GM12878 (cell line): ENCODE measurements at regions not wholly inside any gene's neighbourhood (a gene's known extent, or its start where the extent isn't known, plus 50 kb on each side); places are given as distances from the start of the nearest gene placed in this dataset.

Source experiments
- ATAC-seq: fragments of 200-7000 bp; cut with Tn5 transposase; 3 replicates; pipeline ENCODE4 v1.9.1; 2020; ENCODE audit warnings: mild to moderate bottlenecking, moderate library complexity
- BruUV-seq: library from RNA; stranded (reverse); fragments of 400-500 nt; replicated peaks from 2 replicates; lab custom pipeline; 2021; lab: Mats Ljungman, UMichigan
- CTCF ChIA-PET: fragments of 300-600 bp; sonication (Branson Sonifier 250); formaldehyde crosslinking; extraction: SDS; loops from one replicate; lab custom pipeline; 2021; ENCODE audit warnings: inconsistent platforms; lab: Yijun Ruan, JAX
- POLR2A ChIA-PET: fragments of 350-600 bp; formaldehyde crosslinking; extraction: SDS; loops from one replicate; lab custom pipeline; 2021; ENCODE audit warnings: inconsistent platforms; lab: Charles Lee
- RAD21 ChIA-PET: fragments of 300-600 bp; sonication (Branson Sonifier 250); formaldehyde crosslinking; loops from one replicate; lab custom pipeline; 2023; ENCODE audit warnings: antibody characterized with exemption; ENCODE audit not compliant: unreplicated experiment; lab: Charles Lee
- SMC1A ChIA-PET: fragments of 300-600 bp; sonication (Branson Sonifier 250); formaldehyde crosslinking; loops from one replicate; lab custom pipeline; 2023; ENCODE audit not compliant: unreplicated experiment, uncharacterized antibody; lab: Charles Lee
- DNase-seq: peaks from one replicate; pipeline ENCODE4 v3.0.0-alpha.2; 2011; ENCODE audit warnings: low read depth, low spot score
- FAIRE-seq: peaks from 3 replicates; lab custom pipeline; 2011; peaks lifted over from hg19 to GRCh38; lab: Jason Lieb, UNC
- H2AFZ ChIP-seq: 2 replicates; pipeline ENCODE4 v1.6.0; 2011; ENCODE audit warnings: low read depth, low read length, control low read depth; ENCODE audit not compliant: control insufficient read depth
- H3K27ac ChIP-seq: 2 replicates; pipeline ENCODE4 v1.5.1; 2011; ENCODE audit warnings: control low read depth; ENCODE audit not compliant: control insufficient read depth, insufficient read depth
- H3K27me3 ChIP-seq, 2 experiments: replicated peaks in 1 of 2; 2 replicates each; pipeline versions ENCODE4 v1.6.0 to v1.6.1; 2011; ENCODE audit warnings: low read length in 1 of 2; ENCODE audit not compliant: control insufficient read depth in 2 of 2, insufficient read depth in 2 of 2
- H3K36me3 ChIP-seq, 2 experiments: 2 replicates each; pipeline ENCODE4 v1.5.1; 2011; ENCODE audit warnings: low read length in 1 of 2; ENCODE audit not compliant: control insufficient read depth in 2 of 2, insufficient read depth in 2 of 2
- H3K4me1 ChIP-seq: 2 replicates; pipeline ENCODE4 v1.6.1; 2011; ENCODE audit warnings: mild to moderate bottlenecking, low read length, moderate library complexity, mixed read lengths; ENCODE audit not compliant: control insufficient read depth, insufficient read depth
- H3K4me2 ChIP-seq: 2 replicates; pipeline ENCODE4 v1.6.0; 2011; ENCODE audit warnings: control low read depth; ENCODE audit not compliant: control insufficient read depth, insufficient read depth
- H3K4me3 ChIP-seq: fragments of 200-600 bp; sonication (generic); 2 replicates; pipeline ENCODE4 v1.5.1; 2016
- H3K79me2 ChIP-seq: 2 replicates; pipeline ENCODE4 v1.6.0; 2011; ENCODE audit warnings: low read length; ENCODE audit not compliant: control insufficient read depth, insufficient read depth
- H3K9ac ChIP-seq: 2 replicates; pipeline ENCODE4 v1.8.0; 2011; ENCODE audit warnings: low read length, control low read depth, mixed read lengths; ENCODE audit not compliant: control insufficient read depth, insufficient read depth
- H3K9me3 ChIP-seq: replicated peaks from 3 replicates; pipeline ENCODE4 v1.5.1; 2011; ENCODE audit warnings: mild to moderate bottlenecking, low read length; ENCODE audit not compliant: control insufficient read depth, insufficient read depth
- H4K20me1 ChIP-seq: 2 replicates; pipeline ENCODE4 v1.6.0; 2011; ENCODE audit not compliant: control insufficient read depth, insufficient read depth
- CEBPB ChIP-seq, 2 experiments: fragments of 150-350 bp in 1 of 2; IDR thresholded peaks; 2 replicates each; pipeline ENCODE4 v1.6.1; 2012 to 2014; ENCODE audit warnings: low read depth in 2 of 2, low read length in 2 of 2, borderline replicate concordance in 1 of 2, inconsistent platforms in 1 of 2
- NBN ChIP-seq: fragments of 450-650 bp; IDR thresholded peaks from 2 replicates; pipeline ENCODE4 v1.6.1; 2016
- NFIC ChIP-seq: IDR thresholded peaks from 2 replicates; pipeline ENCODE4 v1.6.1; 2012; ENCODE audit warnings: low read depth, mild to moderate bottlenecking, inconsistent platforms, low read length, moderate library complexity
- SREBF1 ChIP-seq: IDR thresholded peaks from 2 replicates; pipeline ENCODE4 v1.6.1; 2012; ENCODE audit warnings: mild to moderate bottlenecking, low read length
- SRF ChIP-seq, 2 experiments: IDR thresholded peaks; 2 replicates each; pipeline ENCODE4 v1.6.1; 2011; ENCODE audit warnings: low read depth in 2 of 2, low read length in 2 of 2, mild to moderate bottlenecking in 1 of 2, moderate library complexity in 1 of 2
- TCF7 ChIP-seq: IDR thresholded peaks from 2 replicates; pipeline ENCODE4 v1.6.1; 2014; ENCODE audit warnings: antibody characterized with exemption, borderline replicate concordance
- ZNF217 ChIP-seq: fragments of 450-650 bp; IDR thresholded peaks from 2 replicates; pipeline ENCODE4 v1.6.1; 2017; ENCODE audit warnings: antibody characterized with exemption, mild to moderate bottlenecking
- WGBS: methylation state at CpG from one replicate; pipeline ENCODE4 v1.1.6; 2016; ENCODE audit warnings: low lambda C conversion rate; ENCODE audit not compliant: insufficient replicate concordance, insufficient coverage; ENCODE audit errors: missing lambda C conversion rate; 5-methylcytosine and 5-hydroxymethylcytosine counted together
- in situ Hi-C: fragments of 300-500 bp; cut with MboI; formaldehyde crosslinking; loops from 9 replicates; pipeline ENCODE4 v1.14.3; 2018; ENCODE audit warnings: mixed read lengths
- intact Hi-C: fragments of 100-400 bp; cut with micrococcal nuclease; formaldehyde crosslinking; loops from one replicate; pipeline ENCODE4 v1.14.2; 2022; ENCODE audit not compliant: unreplicated experiment
- TF ChIP-seq, protein P1 (sequence below): fragments of 450-650 bp; IDR thresholded peaks from 2 replicates; pipeline ENCODE4 v1.6.1; 2016; ENCODE audit warnings: mild to moderate bottlenecking
- TF ChIP-seq, protein P2 (sequence below): fragments of 450-650 bp; formaldehyde crosslinking; IDR thresholded peaks from 2 replicates; pipeline ENCODE4 v1.5.0; 2022; ENCODE audit warnings: mild to moderate bottlenecking, missing genetic modification characterization
- TF ChIP-seq, protein P3 (sequence below): IDR thresholded peaks from 2 replicates; pipeline ENCODE4 v1.6.1; 2011; ENCODE audit warnings: low read depth, mild to moderate bottlenecking, low read length, moderate library complexity, borderline replicate concordance; ENCODE audit errors: extremely low read depth

DNA sequence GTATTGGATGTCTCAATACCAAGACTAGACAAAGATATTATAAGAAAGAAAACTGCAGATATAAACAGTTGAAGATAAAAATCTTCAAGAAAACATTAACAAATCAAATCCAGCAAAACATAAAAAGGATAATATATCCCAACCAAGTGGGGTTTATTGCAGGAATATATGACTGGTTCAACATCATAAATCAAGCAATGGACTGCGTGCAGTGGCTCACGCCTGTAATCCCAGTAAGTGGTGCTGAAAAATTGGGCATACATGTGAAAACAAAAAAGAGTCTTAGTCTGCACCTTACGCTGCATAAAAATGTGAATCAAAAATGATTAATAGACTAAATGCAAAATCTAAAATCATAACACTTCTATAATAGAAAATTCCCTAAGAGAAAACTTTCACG is 112.9 kb upstream of the PDE4B start:
- Histone ChIP-seq H4K20me1 (no peaks in the 10 kb centered on the region), H3K4me3 (no peak overlapping the region), H3K27me3 (no peaks in the 10 kb centered on the region), H3K36me3 (no peaks in the 10 kb centered on the region), H2AFZ (no peak overlapping the region), H3K4me1 (no peaks in the 10 kb centered on the region), H3K9ac (no peak overlapping the region), H3K9me3 (no peaks in the 10 kb centered on the region), H3K4me2 (no peak overlapping the region), H3K79me2 (no peaks in the 10 kb centered on the region), H3K27ac (no peak overlapping the region)
- WGBS: 65% methylated on average over 4 of the region's 4 CpGs
- POLR2A ChIA-PET: no interaction called here
- SMC1A ChIA-PET: no interaction called here
- DNase-seq (no peak), ATAC-seq (no peak), FAIRE-seq (no peak)
- no TSS peak for BruUV-seq
- RAD21 ChIA-PET: no interaction called here
- intact Hi-C loops: no loop called here
- TF ChIP-seq NFIC: no peak
- no peak for TF ChIP-seq TCF7
- no peak for TF ChIP-seq NBN
- no peak for TF ChIP-seq ZNF217
- no peak for TF ChIP-seq SRF (IDR thresholded peaks at IDR 0.05; ENCODE audit: low read depth in 2 of 2, low read length in 2 of 2)
- no peak for TF ChIP-seq SREBF1
- no peak for TF ChIP-seq CEBPB (IDR thresholded peaks at IDR 0.05; ENCODE audit: borderline replicate concordance in 1 of 2, low read depth in 2 of 2, low read length in 2 of 2)
- in situ Hi-C loops: no loop called here
- CTCF ChIA-PET: no interaction called here

DNA sequence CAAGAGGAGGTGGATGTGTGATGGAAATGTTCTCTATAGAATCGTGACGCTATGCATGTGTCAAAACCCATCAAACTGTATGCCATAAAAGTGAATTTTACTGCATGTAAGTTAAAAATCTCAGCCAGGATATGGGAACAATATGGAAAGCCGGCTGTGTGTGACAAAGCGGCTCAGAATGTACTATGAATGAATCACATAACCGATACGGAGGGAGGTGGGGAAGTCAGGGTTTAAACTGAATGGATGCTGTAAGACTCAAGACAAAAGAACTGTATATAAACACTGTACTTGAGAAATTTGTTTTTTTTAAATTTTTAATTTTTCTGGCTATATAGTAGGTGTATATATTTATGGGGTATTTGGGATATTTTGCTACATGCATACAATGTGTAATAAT is 111.6 kb upstream of the PDE4B start:
- ATAC-seq (no peak), DNase-seq (no peak), FAIRE-seq (no peak)
- ChIA-PET POLR2A (no interaction called here), CTCF (interaction anchor here (1.0 to 1.9 kb wide), 2 partner anchors 10 to 446 kb away, joined by 3 to 4 read pairs; no protein-coding TSS in a partner anchor), RAD21 (no interaction called here), SMC1A (interaction anchor here (0.5 kb wide), 1 partner anchor 33 kb away, joined by 3 read pairs; no protein-coding TSS in a partner anchor)
- WGBS: 29% methylated on average over 6 of the region's 6 CpGs
- no TSS peak for BruUV-seq
- Histone ChIP-seq H3K27ac (no peak overlapping the region), H4K20me1 (no peaks in the 10 kb centered on the region), H3K36me3 (no peaks in the 10 kb centered on the region), H3K27me3 (no peaks in the 10 kb centered on the region), H3K4me2 (no peak overlapping the region), H3K4me1 (no peaks in the 10 kb centered on the region), H3K4me3 (no peak overlapping the region), H3K9me3 (no peaks in the 10 kb centered on the region), H2AFZ (no peak overlapping the region), H3K79me2 (no peaks in the 10 kb centered on the region), H3K9ac (no peak overlapping the region)
- in situ Hi-C loops (no loop called here), intact Hi-C loops (no loop called here)
- TF ChIP-seq, protein P1, sequence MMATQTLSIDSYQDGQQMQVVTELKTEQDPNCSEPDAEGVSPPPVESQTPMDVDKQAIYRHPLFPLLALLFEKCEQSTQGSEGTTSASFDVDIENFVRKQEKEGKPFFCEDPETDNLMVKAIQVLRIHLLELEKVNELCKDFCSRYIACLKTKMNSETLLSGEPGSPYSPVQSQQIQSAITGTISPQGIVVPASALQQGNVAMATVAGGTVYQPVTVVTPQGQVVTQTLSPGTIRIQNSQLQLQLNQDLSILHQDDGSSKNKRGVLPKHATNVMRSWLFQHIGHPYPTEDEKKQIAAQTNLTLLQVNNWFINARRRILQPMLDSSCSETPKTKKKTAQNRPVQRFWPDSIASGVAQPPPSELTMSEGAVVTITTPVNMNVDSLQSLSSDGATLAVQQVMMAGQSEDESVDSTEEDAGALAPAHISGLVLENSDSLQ: no peak
- TF ChIP-seq, protein P2, sequence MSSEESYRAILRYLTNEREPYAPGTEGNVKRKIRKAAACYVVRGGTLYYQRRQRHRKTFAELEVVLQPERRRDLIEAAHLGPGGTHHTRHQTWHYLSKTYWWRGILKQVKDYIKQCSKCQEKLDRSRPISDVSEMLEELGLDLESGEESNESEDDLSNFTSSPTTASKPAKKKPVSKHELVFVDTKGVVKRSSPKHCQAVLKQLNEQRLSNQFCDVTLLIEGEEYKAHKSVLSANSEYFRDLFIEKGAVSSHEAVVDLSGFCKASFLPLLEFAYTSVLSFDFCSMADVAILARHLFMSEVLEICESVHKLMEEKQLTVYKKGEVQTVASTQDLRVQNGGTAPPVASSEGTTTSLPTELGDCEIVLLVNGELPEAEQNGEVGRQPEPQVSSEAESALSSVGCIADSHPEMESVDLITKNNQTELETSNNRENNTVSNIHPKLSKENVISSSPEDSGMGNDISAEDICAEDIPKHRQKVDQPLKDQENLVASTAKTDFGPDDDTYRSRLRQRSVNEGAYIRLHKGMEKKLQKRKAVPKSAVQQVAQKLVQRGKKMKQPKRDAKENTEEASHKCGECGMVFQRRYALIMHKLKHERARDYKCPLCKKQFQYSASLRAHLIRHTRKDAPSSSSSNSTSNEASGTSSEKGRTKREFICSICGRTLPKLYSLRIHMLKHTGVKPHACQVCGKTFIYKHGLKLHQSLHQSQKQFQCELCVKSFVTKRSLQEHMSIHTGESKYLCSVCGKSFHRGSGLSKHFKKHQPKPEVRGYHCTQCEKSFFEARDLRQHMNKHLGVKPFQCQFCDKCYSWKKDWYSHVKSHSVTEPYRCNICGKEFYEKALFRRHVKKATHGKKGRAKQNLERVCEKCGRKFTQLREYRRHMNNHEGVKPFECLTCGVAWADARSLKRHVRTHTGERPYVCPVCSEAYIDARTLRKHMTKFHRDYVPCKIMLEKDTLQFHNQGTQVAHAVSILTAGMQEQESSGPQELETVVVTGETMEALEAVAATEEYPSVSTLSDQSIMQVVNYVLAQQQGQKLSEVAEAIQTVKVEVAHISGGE (CRISPR knock-in tag): no peak
- TF ChIP-seq, protein P3, sequence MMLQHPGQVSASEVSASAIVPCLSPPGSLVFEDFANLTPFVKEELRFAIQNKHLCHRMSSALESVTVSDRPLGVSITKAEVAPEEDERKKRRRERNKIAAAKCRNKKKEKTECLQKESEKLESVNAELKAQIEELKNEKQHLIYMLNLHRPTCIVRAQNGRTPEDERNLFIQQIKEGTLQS: no peak
- no peak for TF ChIP-seq SRF (IDR thresholded peaks at IDR 0.05; ENCODE audit: low read depth in 2 of 2, low read length in 2 of 2)
